ENCODE measurements at regions not wholly inside any gene's neighbourhood (a gene's known extent, or its start where the extent isn't known, plus 50 kb on each side); places are given as distances from the start of the nearest gene placed in this dataset.

GRCh38 chr6:144723431-144723830 is 438.3 kb downstream of the UTRN start:
- TF ChIP-seq POLR2A (IDR thresholded peaks at IDR 0.05; ENCODE audit: low read length) (no peak), GATA1 (IDR thresholded peaks at IDR 0.05; ENCODE audit: low read depth, low read length) (no peak)
